RWPE1 (cell line): ENCODE measurements at regions not wholly inside any gene's neighbourhood (a gene's known extent, or its start where the extent isn't known, plus 50 kb on each side); places are given as distances from the start of the nearest gene placed in this dataset.
A peak's percentile ranks its signal among the peaks of the same experiment; 100 is the strongest.

ENCODE experiments used
- CTCF ChIA-PET: fragments of 350-600 bp; sonication (Branson Sonifier 250); formaldehyde crosslinking; extraction: SDS; loops from one replicate; lab custom pipeline; 2021; lab: Yijun Ruan, JAX
- POLR2A ChIA-PET: fragments of 400-600 bp; formaldehyde crosslinking; extraction: SDS; loops from one replicate; lab custom pipeline; 2020; ENCODE audit warnings: antibody characterized with exemption; ENCODE audit not compliant: low non-redundant PET; lab: Yijun Ruan, JAX
- DNase-seq: peaks from one replicate; pipeline ENCODE4 v3.0.0; 2012; ENCODE audit warnings: low spot score
- H3K27ac ChIP-seq: fragments of 450-650 bp; 2 replicates; pipeline ENCODE4 v1.5.1; 2017
- CTCF ChIP-seq: fragments of 450-650 bp; conservative IDR thresholded peaks from 2 replicates; pipeline ENCODE4 v1.5.1; 2017; ENCODE audit warnings: low read depth, mild to moderate bottlenecking

GRCh38 chr22:48494968-48495750 lies 1332.5 kb downstream of the BRD1 start:
- TF ChIP-seq CTCF, result no peak
- CTCF ChIA-PET, result interaction anchor here (0.8 to 1.0 kb wide), 2 partner anchors 9 to 186 kb away, joined by 3 read pairs; no protein-coding TSS in a partner anchor
- DNase-seq, result no peak
- no peak overlapping the region for H3K27ac ChIP-seq
- POLR2A ChIA-PET, result no interaction called here

GRCh38 chr22:48494256-48494967 lies 1333.3 kb downstream of the BRD1 start:
- TF ChIP-seq CTCF, result no peak
- no peak for DNase-seq
- POLR2A ChIA-PET, result no interaction called here
- no peak overlapping the region for H3K27ac ChIP-seq
- CTCF ChIA-PET, result interaction anchor here (0.8 to 1.0 kb wide), 2 partner anchors 10 to 186 kb away, joined by 3 read pairs; no protein-coding TSS in a partner anchor

- DNase-seq, result no peak
- no peak overlapping the region for H3K27ac ChIP-seq
- POLR2A ChIA-PET, result no interaction called here
- no peak for TF ChIP-seq CTCF
- CTCF ChIA-PET, result no interaction called here
These were observed 1333.9 kb downstream of the BRD1 start for GRCh38 chr22:48493733-48494132.

- DNase-seq, result peak; percentile 36
- TF ChIP-seq CTCF, result peak; percentile 71
- ChIA-PET POLR2A (no interaction called here), CTCF (interaction anchor here (0.7 kb wide), 2 partner anchors 1271 to 1811 kb away, joined by 3 read pairs; no protein-coding TSS in a partner anchor)
- no peak overlapping the region for H3K27ac ChIP-seq
These were observed 1335.0 kb downstream of the BRD1 start for GRCh38 chr22:48492366-48493320.

GRCh38 chr22:48491451-48491941 lies 1336.2 kb downstream of the BRD1 start:
- no peak for DNase-seq
- H3K27ac ChIP-seq, result no peak overlapping the region
- TF ChIP-seq CTCF, result no peak
- ChIA-PET CTCF (interaction anchor here (0.7 to 0.8 kb wide), 2 partner anchors 1270 to 1649 kb away, joined by 3 to 4 read pairs; no protein-coding TSS in a partner anchor), POLR2A (no interaction called here)
